Liver (tissue), 8 donors: ENCODE measurements at regions not wholly inside any gene's neighbourhood (a gene's known extent, or its start where the extent isn't known, plus 50 kb on each side); places are given as distances from the start of the nearest gene placed in this dataset.

Source experiments
- DNase-seq: peaks from one replicate; pipeline ENCODE4 v3.0.0-alpha.2; 2017; ENCODE audit warnings: low spot score
- H3K27ac ChIP-seq, 2 donors: one replicate each; pipeline ENCODE4 v1.7.0; 2013; ENCODE audit warnings: inconsistent platforms in 2 of 2, low read length in 2 of 2, control low read depth in 1 of 2, low read depth in 1 of 2, mild to moderate bottlenecking in 1 of 2
- H3K27me3 ChIP-seq, 4 donors: one replicate each; pipeline versions ENCODE4 v1.6.1 to v1.7.0; 2013; ENCODE audit warnings: low read length in 3 of 4, inconsistent platforms in 1 of 4, mild to moderate bottlenecking in 1 of 4, moderate library complexity in 1 of 4; ENCODE audit not compliant: control insufficient read depth in 4 of 4, insufficient read depth in 4 of 4
- H3K36me3 ChIP-seq, 4 donors: one replicate each; pipeline versions ENCODE4 v1.6.1 to v1.7.0; 2013; ENCODE audit warnings: low read length in 3 of 4, mild to moderate bottlenecking in 3 of 4, low read depth in 1 of 4, moderate library complexity in 1 of 4; ENCODE audit not compliant: control insufficient read depth in 4 of 4, insufficient read depth in 3 of 4
- H3K4me1 ChIP-seq, 4 donors: one replicate each; pipeline versions ENCODE4 v1.6.1 to v1.7.0; 2013; ENCODE audit warnings: low read length in 3 of 4, mild to moderate bottlenecking in 3 of 4, moderate library complexity in 1 of 4; ENCODE audit not compliant: control insufficient read depth in 4 of 4, insufficient read depth in 4 of 4
- H3K4me3 ChIP-seq, 3 donors: one replicate each; pipeline versions ENCODE4 v1.6.1 to v1.7.0; 2013; ENCODE audit warnings: low read length in 3 of 3, control low read depth in 1 of 3, low read depth in 1 of 3, mild to moderate bottlenecking in 1 of 3
- H3K9ac ChIP-seq, 2 donors: one replicate each; pipeline ENCODE4 v1.7.0; 2013; ENCODE audit warnings: low read length in 2 of 2, mild to moderate bottlenecking in 2 of 2, moderate library complexity in 2 of 2, control low read depth in 1 of 2, low read depth in 1 of 2
- H3K9me3 ChIP-seq, 4 donors: one replicate each; pipeline versions ENCODE4 v1.6.1 to v1.7.0; 2013; ENCODE audit warnings: low read length in 3 of 4; ENCODE audit not compliant: control insufficient read depth in 4 of 4
- FOXA1 ChIP-seq: IDR thresholded peaks from 2 replicates; pipeline ENCODE4 v1.6.1; 2016; ENCODE audit warnings: antibody characterized with exemption
- HNF4A ChIP-seq, 2 donors: conservative IDR thresholded peaks; 2 replicates each; pipeline ENCODE4 v1.6.1; 2016; ENCODE audit warnings: antibody characterized with exemption in 2 of 2, mild to moderate bottlenecking in 2 of 2
- HNF4G ChIP-seq: IDR thresholded peaks from 2 replicates; pipeline ENCODE4 v1.6.1; 2016; ENCODE audit warnings: antibody characterized with exemption
- NR2F2 ChIP-seq: IDR thresholded peaks from 2 replicates; pipeline ENCODE4 v1.6.1; 2016; ENCODE audit warnings: antibody characterized with exemption
- RXRA ChIP-seq, 2 donors: IDR thresholded peaks; 2 replicates each; pipeline ENCODE4 v1.6.1; 2017 to 2018; ENCODE audit warnings: antibody characterized with exemption in 2 of 2, mild to moderate bottlenecking in 1 of 2
- SP1 ChIP-seq: IDR thresholded peaks from 2 replicates; pipeline ENCODE4 v1.6.1; 2018; ENCODE audit warnings: antibody characterized with exemption, mild to moderate bottlenecking
- TAF1 ChIP-seq: conservative IDR thresholded peaks from 2 replicates; pipeline ENCODE4 v1.6.1; 2016; ENCODE audit warnings: antibody characterized with exemption, mild to moderate bottlenecking
- WGBS: extraction: QIAGEN DNeasy Blood & Tissue Kit; methylation state at CpG from one replicate; pipeline ENCODE4 v1.1.7; 2013; 5-methylcytosine and 5-hydroxymethylcytosine counted together
- TF ChIP-seq, protein P1 (sequence below): fragments of 150-350 bp; IDR thresholded peaks from 2 replicates; pipeline ENCODE4 v1.5.1; 2017; ENCODE audit warnings: improper control_type of control experiment, low read depth, low read length; ENCODE audit not compliant: missing input control
- TF ChIP-seq, protein P2 (sequence below): IDR thresholded peaks from 2 replicates; pipeline ENCODE4 v1.6.1; 2016; ENCODE audit warnings: antibody characterized with exemption, mild to moderate bottlenecking
- donor health status: healthy.
- donor health status: healthy.
- donor health status: healthy.
- donor health status: healthy.
- donor health status: healthy.

DNA sequence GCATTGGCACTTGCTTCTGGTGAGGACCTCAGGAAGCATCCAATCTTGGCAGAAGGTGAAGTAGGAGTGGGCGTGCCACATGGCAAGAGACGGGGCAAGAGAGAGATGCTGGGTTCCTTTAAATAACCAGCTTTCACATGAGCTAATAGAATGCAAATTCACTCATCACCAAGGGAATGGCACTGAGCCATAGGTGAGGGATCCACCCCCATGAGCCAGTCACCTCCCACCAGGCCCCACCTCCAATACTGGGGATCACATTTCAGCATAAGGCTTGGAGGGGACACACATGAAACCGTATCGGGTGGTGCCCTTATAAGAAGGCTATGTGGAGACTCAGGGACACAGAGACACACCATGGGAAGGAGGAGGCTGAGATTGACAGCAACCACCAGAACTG lies 140.0 kb upstream of the MSX1 start (continued):
- no peak for TF ChIP-seq RXRA (IDR thresholded peaks at IDR 0.05)

DNA sequence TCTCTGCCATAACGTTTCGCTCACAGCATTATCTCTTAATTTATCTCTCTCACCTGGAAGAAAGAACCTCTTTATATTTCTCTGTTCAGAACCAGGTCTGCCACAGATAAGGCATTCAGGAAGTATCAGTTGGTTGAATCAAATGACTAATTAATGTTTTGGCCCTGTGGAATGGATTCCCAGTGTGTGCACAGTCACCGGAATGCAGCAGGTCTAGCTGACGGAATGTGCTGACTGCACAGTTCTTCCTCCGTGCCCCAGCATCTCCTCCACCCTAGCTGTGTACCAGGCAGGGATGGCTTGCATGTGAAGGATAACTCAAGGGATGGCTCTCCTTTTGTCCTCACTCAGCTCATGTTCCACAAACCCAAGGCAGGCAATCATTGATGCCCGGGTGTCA lies 141.8 kb upstream of the MSX1 start:
- no peak overlapping the region for H3K4me3 ChIP-seq
- WGBS, result 83% methylated on average over 6 of the region's 6 CpGs
- TF ChIP-seq, protein P1, sequence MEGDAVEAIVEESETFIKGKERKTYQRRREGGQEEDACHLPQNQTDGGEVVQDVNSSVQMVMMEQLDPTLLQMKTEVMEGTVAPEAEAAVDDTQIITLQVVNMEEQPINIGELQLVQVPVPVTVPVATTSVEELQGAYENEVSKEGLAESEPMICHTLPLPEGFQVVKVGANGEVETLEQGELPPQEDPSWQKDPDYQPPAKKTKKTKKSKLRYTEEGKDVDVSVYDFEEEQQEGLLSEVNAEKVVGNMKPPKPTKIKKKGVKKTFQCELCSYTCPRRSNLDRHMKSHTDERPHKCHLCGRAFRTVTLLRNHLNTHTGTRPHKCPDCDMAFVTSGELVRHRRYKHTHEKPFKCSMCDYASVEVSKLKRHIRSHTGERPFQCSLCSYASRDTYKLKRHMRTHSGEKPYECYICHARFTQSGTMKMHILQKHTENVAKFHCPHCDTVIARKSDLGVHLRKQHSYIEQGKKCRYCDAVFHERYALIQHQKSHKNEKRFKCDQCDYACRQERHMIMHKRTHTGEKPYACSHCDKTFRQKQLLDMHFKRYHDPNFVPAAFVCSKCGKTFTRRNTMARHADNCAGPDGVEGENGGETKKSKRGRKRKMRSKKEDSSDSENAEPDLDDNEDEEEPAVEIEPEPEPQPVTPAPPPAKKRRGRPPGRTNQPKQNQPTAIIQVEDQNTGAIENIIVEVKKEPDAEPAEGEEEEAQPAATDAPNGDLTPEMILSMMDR, result no peak

DNA sequence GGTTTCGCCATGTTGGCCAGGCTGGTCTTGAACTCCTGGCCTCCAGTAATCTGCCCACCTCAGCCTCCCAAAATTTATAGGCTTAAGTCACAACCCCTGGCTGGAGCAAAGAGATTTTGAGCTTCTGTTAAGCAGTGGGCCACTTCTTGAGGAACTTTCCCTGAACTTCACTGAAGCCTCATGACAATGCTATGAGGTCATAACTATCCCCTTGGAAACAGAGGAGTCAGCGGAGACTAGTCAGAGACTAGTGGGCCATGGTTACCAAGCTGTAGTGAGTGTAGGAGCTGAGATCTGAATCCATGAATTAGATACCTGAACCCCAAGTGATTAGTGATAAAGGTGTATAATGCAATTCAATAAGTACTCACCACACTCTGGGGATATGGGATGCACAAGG lies 145.1 kb upstream of the MSX1 start:
- Histone ChIP-seq H3K9ac (no peak overlapping the region), H3K9me3 (no peaks in the 10 kb centered on the region), H3K4me1 (no peaks in the 10 kb centered on the region), H3K27ac (no peak overlapping the region), H3K4me3 (no peak overlapping the region), H3K27me3 (no peaks in the 10 kb centered on the region), H3K36me3 (no peaks in the 10 kb centered on the region)
- TF ChIP-seq FOXA1 (no peak), HNF4G (no peak), RXRA (IDR thresholded peaks at IDR 0.05) (no peak), SP1 (no peak)
- no peak for DNase-seq
- WGBS, result 98% methylated on average over 2 of the region's 2 CpGs

More for the DNA sequence above, 141.8 kb upstream of the MSX1 start:
- Histone ChIP-seq H3K9me3 (no peaks in the 10 kb centered on the region), H3K36me3 (no peaks in the 10 kb centered on the region), H3K27ac (no peak overlapping the region), H3K27me3 (no peaks in the 10 kb centered on the region), H3K4me1 (no peaks in the 10 kb centered on the region), H3K9ac (no peak overlapping the region)
- DNase-seq, result no peak

DNA sequence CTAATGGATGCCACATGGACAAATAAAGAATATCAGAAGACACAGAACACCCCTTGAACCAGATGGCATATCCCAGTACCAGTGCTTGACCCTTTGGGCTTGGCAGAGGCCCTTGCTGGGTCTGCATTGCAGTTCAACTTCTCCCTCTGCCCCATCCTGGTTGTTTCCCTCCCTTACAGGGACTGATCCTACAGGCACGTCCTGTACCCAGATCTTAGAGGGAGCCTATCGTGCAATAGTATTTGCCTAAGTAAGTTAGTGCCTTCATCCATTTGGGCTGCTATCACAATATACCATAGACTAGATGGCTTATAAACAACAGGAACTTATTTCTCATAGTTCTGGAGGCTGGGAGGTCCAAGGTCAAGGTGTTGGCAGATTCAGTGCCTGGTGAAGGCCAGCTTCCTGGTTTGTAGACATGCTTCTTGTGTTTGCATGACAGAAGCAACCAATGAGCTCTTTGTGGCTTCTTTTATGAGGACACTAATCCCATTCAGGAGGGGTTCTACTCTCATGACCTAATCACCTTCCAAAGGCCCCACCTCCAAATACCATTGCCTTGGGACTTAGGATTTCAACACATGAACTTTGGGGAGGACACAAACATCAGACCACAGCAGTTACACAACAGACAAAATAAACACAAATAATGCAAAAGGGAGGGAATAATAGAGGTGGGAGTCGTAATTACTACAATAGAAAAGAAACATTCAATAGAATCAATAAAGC lies 146.5 kb upstream of the MSX1 start:
- Histone ChIP-seq H3K9ac (no peak overlapping the region), H3K27me3 (no peaks in the 10 kb centered on the region), H3K4me3 (no peak overlapping the region), H3K36me3 (no peaks in the 10 kb centered on the region), H3K27ac (no peak overlapping the region), H3K9me3 (no peaks in the 10 kb centered on the region), H3K4me1 (no peaks in the 10 kb centered on the region)
- TF ChIP-seq HNF4A (conservative IDR thresholded peaks at IDR 0.05) (no peak), NR2F2 (no peak), HNF4G (no peak), TAF1 (no peak), SP1 (no peak)
- TF ChIP-seq, protein P2, sequence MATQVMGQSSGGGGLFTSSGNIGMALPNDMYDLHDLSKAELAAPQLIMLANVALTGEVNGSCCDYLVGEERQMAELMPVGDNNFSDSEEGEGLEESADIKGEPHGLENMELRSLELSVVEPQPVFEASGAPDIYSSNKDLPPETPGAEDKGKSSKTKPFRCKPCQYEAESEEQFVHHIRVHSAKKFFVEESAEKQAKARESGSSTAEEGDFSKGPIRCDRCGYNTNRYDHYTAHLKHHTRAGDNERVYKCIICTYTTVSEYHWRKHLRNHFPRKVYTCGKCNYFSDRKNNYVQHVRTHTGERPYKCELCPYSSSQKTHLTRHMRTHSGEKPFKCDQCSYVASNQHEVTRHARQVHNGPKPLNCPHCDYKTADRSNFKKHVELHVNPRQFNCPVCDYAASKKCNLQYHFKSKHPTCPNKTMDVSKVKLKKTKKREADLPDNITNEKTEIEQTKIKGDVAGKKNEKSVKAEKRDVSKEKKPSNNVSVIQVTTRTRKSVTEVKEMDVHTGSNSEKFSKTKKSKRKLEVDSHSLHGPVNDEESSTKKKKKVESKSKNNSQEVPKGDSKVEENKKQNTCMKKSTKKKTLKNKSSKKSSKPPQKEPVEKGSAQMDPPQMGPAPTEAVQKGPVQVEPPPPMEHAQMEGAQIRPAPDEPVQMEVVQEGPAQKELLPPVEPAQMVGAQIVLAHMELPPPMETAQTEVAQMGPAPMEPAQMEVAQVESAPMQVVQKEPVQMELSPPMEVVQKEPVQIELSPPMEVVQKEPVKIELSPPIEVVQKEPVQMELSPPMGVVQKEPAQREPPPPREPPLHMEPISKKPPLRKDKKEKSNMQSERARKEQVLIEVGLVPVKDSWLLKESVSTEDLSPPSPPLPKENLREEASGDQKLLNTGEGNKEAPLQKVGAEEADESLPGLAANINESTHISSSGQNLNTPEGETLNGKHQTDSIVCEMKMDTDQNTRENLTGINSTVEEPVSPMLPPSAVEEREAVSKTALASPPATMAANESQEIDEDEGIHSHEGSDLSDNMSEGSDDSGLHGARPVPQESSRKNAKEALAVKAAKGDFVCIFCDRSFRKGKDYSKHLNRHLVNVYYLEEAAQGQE, result no peak
- 83% methylated on average over 3 of the region's 3 CpGs for whole genome bisulfite sequencing
- no peak for DNase-seq
